GM18498 (cell line): ENCODE measurements at regions not wholly inside any gene's neighbourhood (a gene's known extent, or its start where the extent isn't known, plus 50 kb on each side); places are given as distances from the start of the nearest gene placed in this dataset.

Experiments used
- ATAC-seq: cut with Tn5 transposase; IDR thresholded peaks from one replicate; pipeline ENCODE4 v1.9.1; 2021; ENCODE audit warnings: mild to moderate bottlenecking, moderate library complexity; ENCODE audit not compliant: unreplicated experiment

DNA sequence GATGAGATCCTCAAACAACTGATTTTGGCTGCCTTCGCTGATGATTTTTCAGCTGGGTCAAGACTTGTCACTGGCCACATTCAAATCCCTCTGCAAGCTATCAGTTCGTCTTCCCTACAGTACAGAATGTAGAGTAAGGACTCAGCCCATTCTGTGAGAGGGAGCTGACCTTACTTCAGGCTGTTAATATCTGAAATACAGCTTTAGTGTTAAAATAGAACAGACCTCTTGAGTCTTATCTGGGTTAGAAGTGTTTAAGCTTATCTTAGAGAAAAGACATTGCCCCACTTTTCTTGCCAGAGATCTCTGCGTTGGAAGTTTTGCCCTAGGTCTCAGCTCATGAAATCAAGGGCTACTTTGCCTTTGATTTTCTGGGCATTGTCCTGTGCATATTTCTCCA lies 383.4 kb upstream of the LARGE1 start:
- no peak for ATAC-seq

DNA sequence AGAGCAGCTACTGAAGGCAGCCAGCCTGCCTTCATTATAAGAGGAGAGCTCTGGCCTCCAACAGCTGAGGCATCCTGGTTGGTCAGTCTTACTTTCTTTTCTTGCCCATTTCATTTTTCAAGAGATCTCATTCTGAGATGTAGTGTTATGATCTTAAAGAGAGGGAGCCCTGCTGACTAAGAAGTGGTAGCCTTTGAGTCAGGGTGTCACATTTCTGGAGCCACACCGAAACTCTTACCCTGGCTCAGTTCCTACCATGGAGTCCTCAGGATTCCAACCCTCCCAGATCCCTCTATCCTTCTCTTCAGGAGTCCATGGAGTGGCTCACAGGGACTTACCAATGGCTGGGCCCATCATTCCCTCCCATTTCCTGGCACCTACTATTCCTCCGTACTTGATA lies 386.1 kb upstream of the LARGE1 start:
- no peak for ATAC-seq

DNA sequence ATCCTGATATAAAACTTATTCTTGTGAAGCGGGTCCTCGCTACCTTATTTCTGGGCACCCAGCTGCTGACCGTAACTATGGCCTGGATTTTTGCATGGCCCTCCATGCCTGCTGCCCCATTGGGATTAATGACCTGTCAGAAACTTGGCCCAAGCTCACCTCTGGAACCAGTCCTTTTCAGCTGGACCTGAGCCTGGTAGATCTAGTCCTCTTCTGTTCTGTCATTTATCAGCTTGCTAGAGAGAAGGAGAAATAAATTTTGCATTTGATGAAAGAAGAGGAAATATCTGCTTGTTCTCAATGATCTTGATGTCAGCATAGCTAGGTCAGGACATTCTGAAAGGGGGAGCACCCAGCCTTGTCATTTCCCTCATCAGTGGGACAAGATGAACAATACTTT lies 387.8 kb upstream of the LARGE1 start:
- ATAC-seq, result no peak

DNA sequence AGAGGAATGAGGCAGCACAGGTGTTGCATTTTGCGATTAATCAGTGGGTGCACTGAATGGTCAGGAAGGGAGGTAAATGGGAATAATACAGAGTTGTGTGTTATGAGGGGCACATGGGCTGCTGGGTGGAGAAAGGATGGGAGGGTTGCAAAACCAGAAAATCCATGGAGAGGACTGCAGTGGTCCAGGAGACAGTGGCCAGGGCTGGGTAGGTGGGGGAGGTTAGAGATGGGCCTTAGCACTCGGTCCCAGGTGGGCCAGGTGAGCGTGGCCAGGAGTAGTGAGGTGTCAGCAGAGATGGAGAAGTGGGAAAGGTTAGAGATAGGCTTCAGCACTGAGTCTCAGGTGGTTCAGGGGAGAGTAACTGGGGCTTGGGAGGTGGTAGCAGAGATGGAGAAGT lies 399.1 kb upstream of the LARGE1 start:
- ATAC-seq, result no peak

DNA sequence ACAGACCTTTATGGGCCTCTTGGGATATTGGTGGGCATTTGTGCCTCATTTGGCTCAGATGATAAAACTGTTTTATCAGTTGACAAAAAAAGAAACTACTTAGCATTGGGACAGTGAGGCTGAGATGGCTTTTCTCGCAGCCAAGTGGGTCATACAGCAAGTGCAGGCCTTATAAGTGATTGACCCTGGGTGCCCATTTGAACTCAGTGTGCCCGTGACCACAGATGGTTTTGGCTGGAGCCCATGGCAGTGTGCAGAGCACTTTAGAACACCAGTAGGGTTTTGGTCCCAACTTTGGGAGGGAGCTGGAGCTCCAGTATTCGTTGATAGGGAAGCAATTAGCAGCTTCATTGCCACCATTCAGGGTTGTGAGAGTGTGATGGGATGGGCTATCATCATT lies 404.5 kb upstream of the LARGE1 start:
- ATAC-seq, result no peak

DNA sequence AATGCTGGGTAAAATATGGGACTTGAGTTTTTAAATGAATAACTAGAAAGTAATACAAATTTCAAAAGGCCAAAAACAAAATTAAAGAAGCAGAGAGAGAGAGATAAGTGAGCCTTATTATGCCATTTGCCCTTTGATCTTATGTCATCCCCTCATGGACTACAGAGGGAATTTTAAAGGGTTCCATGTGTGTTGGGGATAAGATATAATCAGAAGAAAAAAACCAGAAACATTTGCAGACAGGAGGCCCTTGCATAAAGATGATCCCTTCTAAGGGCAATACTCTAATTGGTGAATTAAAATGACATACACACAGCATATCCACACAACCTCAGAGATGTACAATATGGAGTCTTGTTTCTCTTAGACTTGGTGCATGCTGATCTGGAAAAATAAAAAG lies 406.6 kb upstream of the LARGE1 start:
- no peak for ATAC-seq

DNA sequence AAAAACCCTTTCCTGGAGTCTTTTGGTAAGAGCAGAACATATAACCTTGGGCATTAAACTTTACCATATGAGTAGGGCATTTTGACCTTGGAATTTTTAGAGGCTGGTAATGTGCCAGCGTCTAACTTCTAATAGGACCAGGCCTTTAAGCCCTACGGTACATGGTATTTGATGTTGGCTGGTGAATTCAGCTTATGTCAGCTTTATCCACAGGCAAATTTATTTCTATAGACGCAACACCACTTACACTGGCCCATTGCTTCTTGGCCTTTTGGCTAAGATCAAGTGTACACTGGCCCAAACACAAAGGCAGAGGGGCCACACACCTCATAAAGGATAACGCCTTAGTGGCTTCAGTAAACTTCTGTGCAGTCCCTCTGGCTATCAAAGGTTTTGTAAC lies 410.2 kb upstream of the LARGE1 start:
- no peak for ATAC-seq

DNA sequence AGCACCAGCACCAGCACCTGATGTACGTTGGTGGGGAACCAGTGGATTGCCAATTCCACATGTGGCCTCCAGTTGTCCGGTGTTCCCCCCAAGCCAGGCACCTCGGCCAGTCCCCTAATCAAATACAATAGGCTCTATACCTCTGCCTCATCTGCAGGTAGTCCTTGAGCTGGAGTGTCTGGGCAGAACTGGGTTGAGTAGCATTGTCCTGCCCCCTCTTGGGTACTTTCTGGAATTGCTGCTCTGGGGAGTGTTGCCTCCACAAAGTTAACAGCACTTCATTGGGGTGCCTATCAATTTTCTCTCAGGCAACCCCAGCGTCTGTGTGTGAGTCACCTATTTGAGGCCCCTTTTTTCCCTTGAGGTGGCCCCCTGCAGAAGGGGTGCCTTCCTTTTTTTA lies 413.0 kb upstream of the LARGE1 start:
- ATAC-seq, result no peak

DNA sequence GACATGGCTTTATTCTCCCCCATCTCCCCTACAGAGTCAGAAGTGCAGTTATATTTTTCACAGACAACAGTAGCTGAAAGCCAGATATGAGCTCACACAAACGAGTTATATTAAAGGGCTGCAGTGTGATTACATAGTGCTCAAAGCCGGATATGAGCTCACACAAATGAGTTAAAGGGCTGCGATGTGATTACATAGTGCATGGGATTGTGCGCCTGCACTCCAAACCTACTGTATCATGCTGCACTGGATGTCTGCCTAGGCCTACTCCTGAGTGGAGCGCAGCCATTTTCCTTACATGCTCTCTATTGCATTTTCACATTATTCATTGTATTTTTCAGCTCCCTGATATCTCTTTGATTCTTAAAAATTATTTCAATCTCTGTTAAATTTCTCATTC lies 414.6 kb upstream of the LARGE1 start:
- ATAC-seq, result no peak

DNA sequence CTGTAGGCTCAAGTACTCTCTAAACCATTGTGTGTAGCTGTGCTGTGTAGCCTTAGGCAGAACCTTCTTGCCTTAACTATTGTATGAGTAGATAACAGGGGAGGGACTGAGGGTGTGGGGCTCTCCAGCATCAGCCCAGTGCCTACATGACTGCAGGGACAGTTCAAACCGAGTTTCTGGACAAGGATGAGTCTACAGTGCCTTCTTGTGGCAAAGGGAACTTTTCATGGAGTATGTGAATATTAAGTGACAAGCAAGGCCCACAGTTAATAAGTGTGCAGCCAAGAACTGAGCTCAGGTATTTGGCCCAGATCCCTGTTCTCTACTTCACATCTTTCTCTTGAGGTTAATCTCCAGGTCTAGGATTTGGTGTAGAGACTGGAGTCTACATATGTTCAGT lies 424.4 kb upstream of the LARGE1 start:
- ATAC-seq, result no peak

DNA sequence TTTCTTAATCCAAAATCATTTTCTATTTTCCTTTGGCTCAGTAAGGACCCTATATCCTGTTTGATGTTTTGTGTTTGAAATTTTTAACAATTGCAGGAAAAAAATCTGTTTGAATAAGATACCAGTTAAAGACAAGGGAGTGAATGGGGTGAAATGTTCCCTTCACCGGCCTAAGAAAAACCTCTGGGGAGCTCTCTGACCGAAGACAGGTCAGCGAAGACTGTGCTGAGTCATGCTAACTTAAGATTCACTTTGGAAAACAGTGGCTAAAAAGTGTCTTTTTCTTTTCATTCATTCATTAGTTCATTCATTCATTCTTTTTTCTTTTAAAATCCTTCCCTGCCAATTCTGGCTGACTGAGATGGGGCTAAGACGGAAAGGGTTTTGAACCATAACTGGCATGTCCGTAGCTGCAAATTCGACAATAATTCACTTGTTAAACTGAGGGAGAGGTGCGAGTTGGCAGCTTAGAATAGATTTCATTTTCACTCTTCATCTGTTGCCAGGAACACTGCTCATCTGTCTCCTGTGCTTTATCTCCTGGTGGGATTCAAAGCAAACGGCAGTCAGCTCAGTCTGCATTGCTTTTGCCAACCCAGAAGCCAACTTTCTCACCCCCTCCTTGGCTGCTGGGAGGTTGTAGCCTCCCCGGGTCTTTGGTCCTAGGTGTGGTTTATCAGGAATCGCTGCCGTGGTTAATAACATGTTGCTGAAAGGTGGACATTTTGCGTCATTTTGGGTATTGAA lies 434.0 kb upstream of the LARGE1 start:
- no peak for ATAC-seq

DNA sequence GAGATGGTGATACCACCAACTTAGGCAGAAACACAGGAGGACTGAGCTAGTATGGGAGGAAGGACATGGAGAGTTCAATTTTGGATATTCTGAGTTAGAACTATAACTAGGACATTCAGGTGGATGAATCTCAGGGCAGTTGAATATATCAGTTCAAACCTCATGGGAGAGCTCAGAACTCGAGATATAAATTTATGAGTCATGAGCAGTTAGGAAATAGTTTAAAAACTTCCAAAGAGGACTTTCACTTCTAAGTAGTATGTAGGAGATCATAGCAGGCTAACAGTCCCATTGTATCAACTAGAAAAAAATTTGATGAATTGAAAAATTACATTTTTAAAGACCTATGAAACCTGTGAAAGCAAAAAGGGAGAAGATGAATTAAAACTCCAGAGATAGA lies 436.2 kb upstream of the LARGE1 start:
- ATAC-seq, result no peak

DNA sequence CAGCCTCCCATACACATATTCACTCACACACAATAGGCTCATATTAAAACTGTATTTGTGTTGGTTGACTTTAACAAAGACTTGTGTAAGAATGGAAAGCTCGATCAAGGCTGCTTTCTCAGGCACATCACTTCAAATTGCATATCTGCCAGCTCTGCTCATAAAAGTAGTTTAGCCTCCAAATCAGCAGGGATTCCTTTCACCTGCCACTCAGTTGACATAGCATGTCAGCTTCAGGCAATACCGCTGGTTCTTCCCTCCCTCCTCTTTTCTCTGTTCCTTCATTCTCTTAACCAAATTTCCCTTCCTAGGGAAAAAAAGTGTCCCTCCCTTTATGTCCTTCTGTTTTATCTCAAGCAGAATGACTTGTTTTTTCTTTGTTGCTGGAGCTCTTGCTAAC lies 450.4 kb upstream of the LARGE1 start:
- no peak for ATAC-seq

DNA sequence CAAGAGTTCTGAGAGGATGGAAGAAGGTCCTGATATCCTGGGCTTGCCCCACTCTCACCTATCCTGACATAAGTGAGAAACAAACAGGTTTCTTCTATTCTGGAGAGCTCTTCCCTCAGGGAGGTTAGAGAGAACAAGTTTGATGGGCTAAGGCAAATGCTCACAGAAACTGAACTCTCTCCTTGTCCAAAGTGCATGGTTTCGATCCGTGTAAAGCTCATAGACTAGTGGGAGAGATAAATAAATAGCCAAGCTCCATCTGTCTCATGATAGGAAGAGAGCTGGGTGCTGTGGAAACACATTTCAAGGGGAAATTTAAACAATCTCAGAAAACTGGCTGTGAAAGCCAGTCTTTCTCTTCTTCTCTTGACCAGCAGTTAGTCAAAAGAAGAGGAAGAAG lies 459.5 kb upstream of the LARGE1 start:
- no peak for ATAC-seq

DNA sequence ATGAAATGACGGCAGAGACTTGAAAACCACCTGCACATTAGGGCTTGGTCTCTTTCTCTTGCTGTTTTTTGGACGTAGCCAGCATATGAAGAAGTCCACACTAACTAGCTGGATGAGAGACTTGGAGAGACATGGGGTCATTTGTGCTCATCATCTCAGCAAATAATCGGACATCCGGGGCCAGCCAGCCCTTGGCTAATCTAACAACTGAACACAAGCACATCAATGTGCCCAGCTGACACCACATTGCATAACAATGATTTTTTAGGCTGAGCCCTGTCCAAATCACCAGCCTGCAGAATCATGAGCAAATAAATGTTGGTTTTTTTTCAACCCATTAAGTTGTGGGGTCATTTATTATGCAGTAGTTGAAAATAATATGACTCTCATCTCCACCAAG lies 460.3 kb upstream of the LARGE1 start:
- no peak for ATAC-seq

DNA sequence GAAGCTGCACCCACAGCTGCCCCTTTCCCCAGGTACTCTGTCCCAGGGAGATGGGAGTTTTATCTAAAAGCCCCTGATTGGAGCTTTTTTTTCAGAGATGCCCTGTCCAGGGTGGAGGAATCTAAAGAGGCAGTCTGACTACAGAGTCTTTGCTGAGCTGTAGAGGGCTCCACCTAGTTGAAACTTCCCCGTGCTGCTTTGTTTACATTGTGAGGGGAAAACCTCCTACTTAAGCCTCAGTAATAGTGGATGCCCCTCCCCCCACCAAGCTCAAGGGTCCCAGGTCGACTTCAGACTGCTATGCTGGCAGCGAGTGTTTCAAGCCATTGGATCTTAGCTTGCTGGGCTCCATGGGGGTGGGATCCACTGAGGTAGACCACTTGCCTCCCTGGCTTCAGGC lies 470.1 kb upstream of the LARGE1 start:
- no peak for ATAC-seq

DNA sequence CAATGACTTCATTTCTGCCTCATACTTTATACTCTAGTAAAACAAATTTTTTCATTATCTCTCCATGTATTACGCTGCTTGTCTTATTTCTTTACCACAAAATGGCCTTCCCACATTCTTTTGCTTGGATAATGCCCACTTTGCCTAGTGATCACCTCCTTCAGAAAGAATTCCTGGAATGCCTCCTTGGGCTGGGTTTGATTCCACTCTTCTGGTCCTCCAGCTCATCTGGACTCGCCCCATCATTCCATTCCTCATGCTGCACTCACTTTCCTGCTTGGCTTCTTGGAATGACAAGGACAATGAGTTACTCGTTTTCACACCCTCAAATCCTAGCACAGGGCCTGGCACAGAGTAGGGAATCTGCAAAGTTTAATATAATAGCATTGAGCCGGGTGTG lies 475.1 kb upstream of the LARGE1 start:
- no peak for ATAC-seq

DNA sequence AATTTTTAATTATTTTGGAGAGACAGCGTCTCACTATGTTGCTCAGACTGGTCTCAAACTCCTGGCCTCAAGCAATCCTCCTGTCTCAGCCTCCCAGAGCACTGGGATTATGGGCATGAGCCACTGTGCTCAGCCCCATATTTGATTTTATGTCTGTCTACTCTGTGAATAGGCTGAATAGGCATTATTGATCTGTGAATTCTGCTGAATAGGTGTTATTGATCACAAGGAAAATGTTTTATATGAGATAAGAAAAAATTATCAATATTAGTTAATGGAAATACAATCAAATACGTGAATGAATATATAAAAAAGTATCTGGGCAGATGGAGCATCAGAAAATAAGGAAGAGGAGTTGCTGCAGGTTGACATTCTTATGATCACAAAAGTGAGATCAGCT lies 483.4 kb upstream of the LARGE1 start:
- no peak for ATAC-seq

DNA sequence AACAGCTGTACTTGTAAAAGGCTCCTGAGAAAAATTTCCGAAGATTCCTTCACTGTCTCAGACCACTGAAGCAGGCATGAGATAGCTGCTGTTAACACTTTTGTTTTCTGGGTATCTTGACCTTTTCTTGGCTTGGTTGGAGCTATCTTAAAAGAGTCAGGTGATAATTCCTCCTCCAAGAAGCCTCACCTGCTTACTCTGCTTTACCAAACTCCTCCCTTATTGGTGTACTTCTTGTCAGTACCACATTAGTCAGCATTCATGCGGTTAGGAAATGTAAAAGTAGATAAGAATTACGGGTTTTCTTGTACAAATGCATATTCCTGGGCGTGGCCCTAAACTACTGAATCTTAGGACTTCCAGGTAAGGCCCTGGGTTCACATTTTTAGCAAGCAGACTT lies 489.8 kb upstream of the LARGE1 start:
- ATAC-seq, result no peak

DNA sequence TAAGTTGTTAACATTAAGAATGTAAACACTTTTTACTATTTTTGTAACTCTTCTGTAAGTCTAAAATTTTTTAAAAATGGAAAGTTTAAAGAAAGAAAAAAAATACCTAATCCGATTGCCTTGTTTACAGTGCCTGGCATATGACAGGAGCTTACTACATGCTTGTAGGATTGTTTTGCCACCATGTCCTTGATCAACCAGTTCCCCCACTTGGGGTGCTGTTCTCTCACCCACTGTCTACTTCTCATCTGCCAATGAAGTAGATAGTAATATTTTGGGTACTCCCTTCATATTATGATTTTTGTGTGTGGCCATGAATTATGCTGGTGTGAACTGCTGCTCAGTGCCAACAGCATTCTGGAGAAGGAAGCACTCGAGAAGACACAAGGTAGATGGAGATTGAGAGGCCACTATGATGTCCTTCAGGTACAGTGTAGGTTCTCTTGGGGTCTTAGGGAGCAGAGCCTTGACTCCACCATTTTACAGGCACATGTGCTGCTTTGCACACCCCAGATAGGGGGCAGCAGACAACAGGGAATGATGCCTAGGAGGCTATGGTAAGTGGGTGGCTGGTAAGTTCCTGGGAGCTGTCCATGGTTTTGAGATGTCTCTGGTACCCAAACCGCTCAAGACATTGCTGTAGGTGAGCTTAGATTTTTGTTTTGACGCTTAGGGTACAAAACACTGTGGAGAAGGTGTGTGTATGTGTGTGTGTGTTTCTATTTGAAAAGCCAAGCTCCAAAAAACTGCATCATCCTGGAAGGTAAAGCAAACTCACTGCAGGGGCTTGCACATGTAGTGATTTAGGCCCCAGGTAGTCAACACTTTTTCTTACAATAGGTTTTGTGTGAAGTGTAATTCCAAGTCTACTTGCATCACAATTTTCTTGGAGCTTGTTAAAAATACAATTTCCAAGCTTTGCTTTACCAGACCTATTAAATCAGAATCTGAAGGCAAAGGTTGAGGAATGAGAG lies 494.5 kb upstream of the LARGE1 start:
- no peak for ATAC-seq

DNA sequence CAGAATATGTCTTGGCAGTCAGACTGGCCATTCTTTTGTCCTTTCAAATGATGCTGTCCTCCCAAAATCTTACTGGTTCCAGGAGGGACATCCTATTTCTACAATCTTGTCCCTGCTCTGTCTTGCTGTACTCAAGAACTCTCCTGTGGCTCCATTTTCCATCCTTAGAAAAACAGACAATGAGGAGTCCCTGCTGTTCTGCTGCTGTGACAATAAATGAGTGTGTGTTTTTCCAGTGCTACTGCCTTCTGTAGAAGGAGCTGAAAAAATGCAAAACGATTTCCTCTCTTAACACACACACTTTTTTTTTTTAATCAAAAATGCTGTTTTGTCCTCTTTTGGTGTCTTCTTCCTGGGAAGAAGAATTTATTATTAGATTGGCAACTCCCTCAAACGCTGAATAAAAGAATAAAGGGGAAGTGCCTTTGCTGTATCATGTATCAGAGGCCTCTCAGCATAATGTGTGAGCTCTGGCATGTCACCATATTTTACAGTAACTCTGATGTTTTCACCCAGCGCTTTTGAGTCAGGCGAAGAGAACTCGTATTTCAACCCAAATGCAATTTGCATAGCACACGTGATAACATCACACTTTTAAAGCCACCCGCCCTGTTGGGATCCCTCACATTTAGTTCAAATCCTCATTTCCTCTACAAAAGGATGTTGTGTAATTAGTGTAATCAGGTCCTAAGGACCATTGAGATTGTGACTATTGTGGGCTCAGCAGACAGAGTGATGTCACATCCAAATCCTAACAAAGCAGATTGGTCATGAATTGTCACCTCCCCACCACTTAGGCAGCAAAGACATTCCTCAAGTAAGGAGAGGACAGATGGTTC lies 496.0 kb upstream of the LARGE1 start:
- no peak for ATAC-seq
